GM21526 (cell line): ENCODE measurements at regions not wholly inside any gene's neighbourhood (a gene's known extent, or its start where the extent isn't known, plus 50 kb on each side); places are given as distances from the start of the nearest gene placed in this dataset.
"Not testable (repeated sequence)": the region's sequence is repeated elsewhere in the genome, so short reads cannot be mapped to it uniquely, and the experiment has no call there.

ENCODE experiments used
- ATAC-seq: cut with Tn5 transposase; IDR thresholded peaks from one replicate; pipeline ENCODE4 v1.9.1; 2021; ENCODE audit warnings: moderate library complexity; ENCODE audit not compliant: unreplicated experiment, low FRiP score

- no peak for ATAC-seq
Observed at GRCh38 chr1:5769146-5769545, 223.1 kb downstream of the NPHP4 start.

GRCh38 chr1:5768014-5768413, 224.2 kb downstream of the NPHP4 start:
- ATAC-seq, result no peak

GRCh38 chr1:5766996-5767395, 225.2 kb downstream of the NPHP4 start:
- ATAC-seq, result not testable (repeated sequence)

- no peak for ATAC-seq
Observed at GRCh38 chr1:5765997-5766913, 226.0 kb downstream of the NPHP4 start.

GRCh38 chr1:5765483-5765882, 226.7 kb downstream of the NPHP4 start:
- no peak for ATAC-seq

- ATAC-seq, result no peak
Observed at GRCh38 chr1:5764959-5765358, 227.3 kb downstream of the NPHP4 start.

GRCh38 chr1:5764464-5764863, 227.8 kb downstream of the NPHP4 start:
- ATAC-seq, result no peak

GRCh38 chr1:5763696-5764370, 228.4 kb downstream of the NPHP4 start:
- ATAC-seq, result no peak

GRCh38 chr1:5758859-5759578, 233.2 kb downstream of the NPHP4 start:
- ATAC-seq, result no peak

- ATAC-seq, result no peak
Observed at GRCh38 chr1:5758000-5758858, 234.0 kb downstream of the NPHP4 start.

GRCh38 chr1:5757187-5757805, 234.9 kb downstream of the NPHP4 start:
- no peak for ATAC-seq

GRCh38 chr1:5756434-5757186, 235.6 kb downstream of the NPHP4 start:
- no peak for ATAC-seq

GRCh38 chr1:5755552-5756125, 236.6 kb downstream of the NPHP4 start:
- no peak for ATAC-seq

- ATAC-seq, result no peak
Observed at GRCh38 chr1:5754817-5755551, 237.2 kb downstream of the NPHP4 start.

- ATAC-seq, result no peak
Observed at GRCh38 chr1:5753549-5754421, 238.4 kb downstream of the NPHP4 start.

- ATAC-seq, result no peak
Observed at GRCh38 chr1:5752746-5753548, 239.3 kb downstream of the NPHP4 start.
